ENCODE measurements at regions not wholly inside any gene's neighbourhood (a gene's known extent, or its start where the extent isn't known, plus 50 kb on each side); places are given as distances from the start of the nearest gene placed in this dataset.
"Not testable (repeated sequence)": the region's sequence is repeated elsewhere in the genome, so short reads cannot be mapped to it uniquely, and the experiment has no call there.

DNA sequence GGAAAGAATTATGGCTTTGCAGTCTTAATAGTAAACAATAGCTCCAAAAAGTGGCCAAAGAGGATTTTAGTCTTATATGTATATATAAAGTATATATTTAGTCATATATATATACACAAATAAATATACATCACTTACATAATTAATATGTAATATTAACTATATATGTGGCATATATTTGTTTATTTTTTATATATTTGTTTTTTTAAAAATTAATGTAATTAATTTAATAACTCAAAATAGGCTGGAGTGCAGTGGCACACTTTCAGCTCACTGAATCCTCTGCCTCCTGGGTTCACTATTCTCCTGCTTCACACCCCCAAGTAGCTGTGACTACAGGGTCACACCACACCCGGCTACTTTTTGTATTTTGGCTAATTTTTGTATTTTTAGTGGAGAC lies 532.6 kb downstream of the KCNT2 start:
- no peaks in the 10 kb centered on the region for H3K9me3 ChIP-seq (ENCODE audit: control insufficient read depth, low read length)
- H3K4me3 ChIP-seq (ENCODE audit: low read length), result no peak overlapping the region
- H3K4me1 ChIP-seq (ENCODE audit: control insufficient read depth, insufficient read depth, low read length), result no peaks in the 10 kb centered on the region
- no peaks in the 10 kb centered on the region for H3K27me3 ChIP-seq (ENCODE audit: control insufficient read depth, insufficient read depth, low read length)
- H3K36me3 ChIP-seq (ENCODE audit: control insufficient read depth, insufficient read depth, low read length), result no peaks in the 10 kb centered on the region
- no peak overlapping the region for H3K9ac ChIP-seq (ENCODE audit: low read length)

DNA sequence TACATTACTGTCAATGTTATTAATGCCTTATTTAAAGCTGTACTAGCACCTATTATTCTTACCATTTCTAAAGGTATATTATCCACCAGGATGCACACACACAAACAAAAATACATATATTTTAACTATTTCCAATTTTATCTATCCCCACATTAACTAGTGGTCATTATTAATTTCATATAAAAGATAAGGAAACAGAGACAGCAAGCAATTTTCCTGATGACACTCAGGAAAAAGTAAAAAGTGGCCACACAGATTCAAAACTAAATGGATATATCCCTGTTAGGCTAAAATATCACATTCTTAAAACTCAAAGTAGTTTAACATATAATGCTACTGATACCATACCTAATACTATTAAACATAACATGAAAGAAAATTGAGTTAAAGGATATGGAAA lies 534.1 kb downstream of the KCNT2 start:
- no peaks in the 10 kb centered on the region for H3K9me3 ChIP-seq (ENCODE audit: control insufficient read depth, low read length)
- no peaks in the 10 kb centered on the region for H3K27me3 ChIP-seq (ENCODE audit: control insufficient read depth, insufficient read depth, low read length)
- no peak overlapping the region for H3K4me3 ChIP-seq (ENCODE audit: low read length)
- no peaks in the 10 kb centered on the region for H3K4me1 ChIP-seq (ENCODE audit: control insufficient read depth, insufficient read depth, low read length)
- H3K9ac ChIP-seq (ENCODE audit: low read length), result no peak overlapping the region
- no peaks in the 10 kb centered on the region for H3K36me3 ChIP-seq (ENCODE audit: control insufficient read depth, insufficient read depth, low read length)

DNA sequence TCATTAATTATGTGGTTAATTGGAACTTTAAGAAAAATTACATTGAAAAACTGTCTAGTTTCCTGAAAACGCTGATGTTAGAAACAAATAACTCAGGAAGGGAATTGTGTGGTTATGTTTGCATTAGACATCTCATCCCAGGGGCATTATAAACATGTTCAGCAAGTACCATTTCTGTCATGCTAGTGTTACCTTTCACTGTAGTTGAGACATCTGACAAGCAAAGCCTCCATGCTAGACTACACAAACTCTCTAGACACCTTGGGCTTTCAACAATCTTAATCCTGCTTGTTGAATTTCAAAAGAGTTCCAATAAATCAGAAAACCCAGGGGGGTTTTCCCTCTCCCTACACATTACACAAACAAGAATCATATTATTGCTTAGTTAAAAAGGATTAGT lies 536.8 kb downstream of the KCNT2 start:
- H3K9me3 ChIP-seq (ENCODE audit: control insufficient read depth, low read length), result no peaks in the 10 kb centered on the region

DNA sequence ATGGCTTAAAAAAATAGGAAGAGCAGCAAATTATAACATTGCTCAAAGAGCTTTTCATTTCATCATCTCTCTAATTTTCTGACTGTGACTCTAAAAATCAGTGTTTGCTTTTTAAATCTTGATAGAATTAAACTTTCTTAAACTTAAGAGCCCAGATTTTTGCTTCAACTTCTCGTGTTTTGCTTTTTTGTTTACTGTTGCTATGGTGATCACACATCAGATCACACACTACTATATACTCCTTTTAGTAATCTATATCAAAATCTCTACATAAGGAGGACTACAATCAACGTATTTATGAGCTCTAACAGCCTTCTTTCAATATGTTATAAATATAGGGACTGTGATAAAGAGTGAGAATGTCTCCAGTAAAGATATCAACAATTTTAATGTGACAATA lies 537.3 kb downstream of the KCNT2 start:
- Histone ChIP-seq H3K9ac (ENCODE audit: low read length) (no peak overlapping the region), H3K9me3 (ENCODE audit: control insufficient read depth, low read length) (no peaks in the 10 kb centered on the region), H3K4me1 (ENCODE audit: control insufficient read depth, insufficient read depth, low read length) (no peaks in the 10 kb centered on the region), H3K4me3 (ENCODE audit: low read length) (no peak overlapping the region), H3K36me3 (ENCODE audit: control insufficient read depth, insufficient read depth, low read length) (no peaks in the 10 kb centered on the region), H3K27me3 (ENCODE audit: control insufficient read depth, insufficient read depth, low read length) (no peaks in the 10 kb centered on the region)

More for the DNA sequence above, 536.8 kb downstream of the KCNT2 start:
- Histone ChIP-seq H3K4me1 (ENCODE audit: control insufficient read depth, insufficient read depth, low read length) (no peaks in the 10 kb centered on the region), H3K9ac (ENCODE audit: low read length) (no peak overlapping the region), H3K36me3 (ENCODE audit: control insufficient read depth, insufficient read depth, low read length) (no peaks in the 10 kb centered on the region), H3K4me3 (ENCODE audit: low read length) (no peak overlapping the region), H3K27me3 (ENCODE audit: control insufficient read depth, insufficient read depth, low read length) (no peaks in the 10 kb centered on the region)

DNA sequence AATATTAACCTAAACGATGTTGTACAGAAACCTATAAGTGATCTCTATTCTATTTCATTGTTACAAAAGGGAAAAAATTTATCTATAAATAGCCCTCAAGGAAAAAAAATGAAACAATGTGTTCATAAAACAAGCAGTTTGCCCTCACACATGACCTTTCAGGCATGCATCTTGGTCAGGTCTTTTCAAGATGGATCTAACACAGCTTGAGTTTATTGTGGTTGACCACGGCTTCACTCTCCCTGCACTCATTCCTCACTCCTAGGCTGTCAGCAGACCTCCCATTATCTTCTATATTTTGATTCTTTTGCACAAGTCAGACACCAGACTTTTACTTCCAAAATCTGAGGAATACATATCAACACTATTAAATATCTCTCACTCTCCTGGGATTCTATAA lies 544.3 kb downstream of the KCNT2 start:
- Histone ChIP-seq H3K9ac (ENCODE audit: low read length) (no peak overlapping the region), H3K4me1 (ENCODE audit: control insufficient read depth, insufficient read depth, low read length) (no peaks in the 10 kb centered on the region), H3K36me3 (ENCODE audit: control insufficient read depth, insufficient read depth, low read length) (no peaks in the 10 kb centered on the region)

DNA sequence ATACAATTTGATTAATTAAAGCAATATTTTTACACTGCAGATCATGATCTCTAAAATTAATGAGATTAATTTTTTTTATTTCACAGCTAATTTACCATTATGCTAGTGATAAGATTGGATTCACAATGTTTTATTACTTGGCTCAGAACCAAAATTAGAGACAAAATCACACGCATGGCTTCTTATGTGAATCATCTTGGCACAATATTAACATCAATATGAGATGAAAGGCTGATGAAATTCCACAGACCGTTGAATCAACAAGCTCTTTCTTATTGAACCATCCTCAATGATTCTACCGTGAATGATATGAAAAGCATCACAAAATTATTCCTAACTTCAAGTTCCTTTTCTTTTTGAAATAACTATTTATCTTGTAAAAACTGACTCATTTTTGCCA lies 544.9 kb downstream of the KCNT2 start:
- Histone ChIP-seq H3K9me3 (ENCODE audit: control insufficient read depth, low read length) (no peaks in the 10 kb centered on the region), H3K36me3 (ENCODE audit: control insufficient read depth, insufficient read depth, low read length) (no peaks in the 10 kb centered on the region), H3K4me3 (ENCODE audit: low read length) (no peak overlapping the region), H3K27me3 (ENCODE audit: control insufficient read depth, insufficient read depth, low read length) (no peaks in the 10 kb centered on the region), H3K4me1 (ENCODE audit: control insufficient read depth, insufficient read depth, low read length) (no peaks in the 10 kb centered on the region), H3K9ac (ENCODE audit: low read length) (no peak overlapping the region)

More for the DNA sequence above, 544.3 kb downstream of the KCNT2 start:
- Histone ChIP-seq H3K9me3 (ENCODE audit: control insufficient read depth, low read length) (no peaks in the 10 kb centered on the region), H3K4me3 (ENCODE audit: low read length) (no peak overlapping the region), H3K27me3 (ENCODE audit: control insufficient read depth, insufficient read depth, low read length) (no peaks in the 10 kb centered on the region)

DNA sequence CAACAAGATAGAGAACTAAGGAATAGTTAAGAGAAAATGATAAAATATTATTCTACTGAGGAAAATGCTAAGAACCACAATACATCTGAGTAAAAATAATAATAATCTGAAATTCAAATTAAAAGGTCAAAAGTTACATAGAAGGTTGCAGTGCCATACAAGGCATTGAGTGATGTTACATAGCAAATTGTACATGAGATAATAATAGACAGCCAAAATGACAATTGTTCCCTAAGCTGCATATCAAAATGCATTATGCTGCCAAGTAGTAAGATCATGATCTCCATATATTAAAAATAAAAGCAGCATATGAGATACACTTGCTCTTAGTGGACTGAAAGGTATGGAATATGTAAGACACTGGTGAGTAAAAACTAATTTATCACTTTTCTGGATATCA lies 547.7 kb downstream of the KCNT2 start:
- H3K9ac ChIP-seq (ENCODE audit: low read length), result no peak overlapping the region
- H3K36me3 ChIP-seq (ENCODE audit: control insufficient read depth, insufficient read depth, low read length), result no peaks in the 10 kb centered on the region
- no peaks in the 10 kb centered on the region for H3K9me3 ChIP-seq (ENCODE audit: control insufficient read depth, low read length)
- H3K4me1 ChIP-seq (ENCODE audit: control insufficient read depth, insufficient read depth, low read length), result no peaks in the 10 kb centered on the region
- no peaks in the 10 kb centered on the region for H3K27me3 ChIP-seq (ENCODE audit: control insufficient read depth, insufficient read depth, low read length)
- no peak overlapping the region for H3K4me3 ChIP-seq (ENCODE audit: low read length)

DNA sequence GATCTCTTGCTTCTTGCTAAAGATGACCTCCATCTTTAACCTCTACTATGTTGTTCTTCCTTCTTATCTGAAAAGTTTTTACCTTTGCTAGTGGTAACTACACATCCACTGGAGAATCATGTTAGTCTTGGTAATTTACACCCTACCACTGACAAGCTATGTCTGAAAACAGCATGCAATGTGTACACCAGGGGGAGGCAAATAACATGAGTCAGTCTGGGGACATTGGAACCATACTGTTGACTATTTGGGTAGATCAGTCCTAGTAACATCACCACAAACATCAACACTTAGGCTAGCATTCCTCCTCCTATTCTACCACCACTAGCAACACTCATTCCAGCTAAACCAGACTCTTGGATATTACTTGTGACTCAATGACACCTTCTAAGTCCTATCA lies 549.0 kb downstream of the KCNT2 start:
- no peaks in the 10 kb centered on the region for H3K36me3 ChIP-seq (ENCODE audit: control insufficient read depth, insufficient read depth, low read length)
- no peak overlapping the region for H3K4me3 ChIP-seq (ENCODE audit: low read length)
- no peaks in the 10 kb centered on the region for H3K27me3 ChIP-seq (ENCODE audit: control insufficient read depth, insufficient read depth, low read length)
- no peak overlapping the region for H3K9ac ChIP-seq (ENCODE audit: low read length)
- H3K9me3 ChIP-seq (ENCODE audit: control insufficient read depth, low read length), result no peaks in the 10 kb centered on the region
- no peaks in the 10 kb centered on the region for H3K4me1 ChIP-seq (ENCODE audit: control insufficient read depth, insufficient read depth, low read length)

DNA sequence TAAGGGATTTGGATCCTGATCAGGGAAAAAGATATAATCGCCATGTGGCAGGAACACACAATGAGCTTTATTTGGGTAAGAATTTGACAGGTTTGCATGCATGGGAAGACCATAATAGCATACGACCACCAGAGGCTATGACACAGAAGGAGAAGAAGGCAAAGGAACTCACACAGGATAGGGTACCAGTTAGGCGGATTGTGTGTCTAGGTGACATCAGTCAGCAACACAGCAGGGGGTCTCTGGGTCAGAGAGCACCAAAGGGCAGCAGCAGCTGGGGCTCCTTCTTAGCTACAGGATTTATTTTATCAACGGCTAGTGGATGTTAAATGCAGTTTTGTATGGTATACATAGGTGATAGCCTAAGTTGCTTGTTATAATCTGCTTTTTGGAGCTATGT lies 551.3 kb downstream of the KCNT2 start:
- Histone ChIP-seq H3K9ac (ENCODE audit: low read length) (no peak overlapping the region), H3K4me1 (ENCODE audit: control insufficient read depth, insufficient read depth, low read length) (no peaks in the 10 kb centered on the region), H3K9me3 (ENCODE audit: control insufficient read depth, low read length) (no peaks in the 10 kb centered on the region), H3K4me3 (ENCODE audit: low read length) (no peak overlapping the region), H3K27me3 (ENCODE audit: control insufficient read depth, insufficient read depth, low read length) (no peaks in the 10 kb centered on the region), H3K36me3 (ENCODE audit: control insufficient read depth, insufficient read depth, low read length) (no peaks in the 10 kb centered on the region)

DNA sequence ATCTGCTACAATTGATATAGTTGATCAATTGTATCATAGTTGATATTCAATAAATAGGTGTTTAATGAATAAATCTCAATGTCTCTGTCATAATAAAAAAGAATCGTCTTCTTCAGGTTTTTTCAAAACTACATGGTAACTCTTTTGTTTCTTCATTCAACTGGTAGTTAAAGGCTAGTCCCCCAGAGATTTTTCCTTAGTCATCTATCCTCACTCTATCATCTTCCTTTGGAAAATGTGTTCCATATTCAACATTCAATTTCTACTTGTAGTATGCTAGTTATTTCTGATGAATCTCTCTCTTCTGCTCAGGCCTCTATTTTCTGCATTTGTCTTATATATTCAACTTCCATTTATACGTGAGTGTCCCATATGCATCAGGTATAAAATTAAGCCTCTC lies 558.8 kb downstream of the KCNT2 start:
- H3K4me1 ChIP-seq (ENCODE audit: control insufficient read depth, insufficient read depth, low read length), result no peaks in the 10 kb centered on the region
- H3K4me3 ChIP-seq (ENCODE audit: low read length), result no peak overlapping the region
- no peaks in the 10 kb centered on the region for H3K9me3 ChIP-seq (ENCODE audit: control insufficient read depth, low read length)
- no peaks in the 10 kb centered on the region for H3K27me3 ChIP-seq (ENCODE audit: control insufficient read depth, insufficient read depth, low read length)
- no peaks in the 10 kb centered on the region for H3K36me3 ChIP-seq (ENCODE audit: control insufficient read depth, insufficient read depth, low read length)
- H3K9ac ChIP-seq (ENCODE audit: low read length), result no peak overlapping the region

DNA sequence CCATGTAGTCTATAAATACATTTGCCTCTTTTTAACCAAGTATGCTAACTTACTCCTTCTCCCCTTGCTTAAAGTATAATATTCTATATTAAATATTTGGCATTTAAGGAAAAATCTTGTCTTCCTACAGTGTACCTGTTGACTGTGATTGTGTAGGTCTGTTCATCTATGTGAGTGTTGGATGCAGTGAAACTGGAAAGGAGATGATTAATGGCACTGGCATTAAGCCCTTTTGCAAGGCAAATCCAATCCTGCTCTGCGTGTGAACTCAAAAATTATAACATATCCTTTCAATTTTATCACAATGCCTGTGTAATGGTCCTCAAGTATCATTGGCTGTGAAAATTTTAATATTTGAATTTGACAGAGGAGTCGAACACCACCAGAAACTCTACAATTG lies 565.0 kb downstream of the KCNT2 start:
- H3K36me3 ChIP-seq (ENCODE audit: control insufficient read depth, insufficient read depth, low read length), result no peaks in the 10 kb centered on the region
- H3K9ac ChIP-seq (ENCODE audit: low read length), result no peak overlapping the region
- no peaks in the 10 kb centered on the region for H3K4me1 ChIP-seq (ENCODE audit: control insufficient read depth, insufficient read depth, low read length)
- H3K4me3 ChIP-seq (ENCODE audit: low read length), result no peak overlapping the region
- no peaks in the 10 kb centered on the region for H3K27me3 ChIP-seq (ENCODE audit: control insufficient read depth, insufficient read depth, low read length)
- no peaks in the 10 kb centered on the region for H3K9me3 ChIP-seq (ENCODE audit: control insufficient read depth, low read length)

DNA sequence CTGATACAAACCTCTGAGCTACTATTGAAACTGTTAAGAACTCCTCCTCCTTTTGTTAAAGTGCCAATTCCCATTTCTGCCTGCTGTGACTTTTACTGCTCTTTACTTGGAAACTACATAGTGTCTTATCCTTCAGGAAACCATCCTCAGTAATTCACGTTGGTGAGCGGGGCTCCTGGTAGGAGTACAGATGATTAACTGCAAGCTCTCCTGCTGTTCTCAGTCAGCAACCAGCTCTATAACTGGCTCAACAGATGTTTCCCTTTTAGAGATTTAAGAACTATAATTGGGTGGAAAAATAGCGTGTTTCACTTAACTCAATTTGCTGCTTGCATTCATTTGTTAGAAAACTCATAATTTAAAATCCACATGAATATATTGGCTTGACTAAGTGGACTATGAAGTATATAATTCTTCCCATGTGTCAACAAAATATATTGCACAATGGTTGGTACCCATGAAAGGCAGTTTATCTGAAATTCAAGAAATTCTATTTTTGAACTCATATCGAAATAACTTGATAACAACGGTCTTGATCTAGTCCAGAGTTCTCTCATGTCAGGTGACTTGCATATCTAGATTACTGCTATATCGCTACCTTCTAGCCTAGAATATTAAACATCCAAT lies 574.0 kb downstream of the KCNT2 start:
- no peak overlapping the region for H3K4me3 ChIP-seq (ENCODE audit: low read length)
- H3K27me3 ChIP-seq (ENCODE audit: control insufficient read depth, insufficient read depth, low read length), result no peaks in the 10 kb centered on the region
- H3K4me1 ChIP-seq (ENCODE audit: control insufficient read depth, insufficient read depth, low read length), result no peaks in the 10 kb centered on the region
- H3K9me3 ChIP-seq (ENCODE audit: control insufficient read depth, low read length), result no peaks in the 10 kb centered on the region
- no peaks in the 10 kb centered on the region for H3K36me3 ChIP-seq (ENCODE audit: control insufficient read depth, insufficient read depth, low read length)
- H3K9ac ChIP-seq (ENCODE audit: low read length), result no peak overlapping the region

DNA sequence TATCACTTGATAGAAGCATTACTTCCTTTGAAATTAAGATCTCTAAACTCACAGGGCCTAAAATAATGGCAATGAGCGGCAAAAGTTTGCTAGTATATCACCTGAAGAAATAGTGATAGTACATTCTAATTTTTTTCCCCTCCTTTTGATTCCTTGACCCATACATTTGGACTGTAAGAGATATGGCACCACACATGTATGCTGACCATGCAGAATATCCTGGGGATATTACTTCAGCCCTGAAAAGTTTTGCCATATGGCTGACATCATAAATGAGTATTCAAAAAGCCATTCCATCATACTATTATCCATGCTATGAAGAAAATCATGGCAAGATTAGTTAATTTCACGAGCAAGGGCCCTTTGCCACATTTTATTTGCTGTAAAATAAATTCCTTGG lies 576.9 kb downstream of the KCNT2 start:
- not testable (repeated sequence) for H3K4me3 ChIP-seq (ENCODE audit: low read length); H3K9ac ChIP-seq (ENCODE audit: low read length); H3K27me3 ChIP-seq (ENCODE audit: control insufficient read depth, insufficient read depth, low read length); H3K4me1 ChIP-seq (ENCODE audit: control insufficient read depth, insufficient read depth, low read length); H3K9me3 ChIP-seq (ENCODE audit: control insufficient read depth, low read length); H3K36me3 ChIP-seq (ENCODE audit: control insufficient read depth, insufficient read depth, low read length)
